ENCODE measurements at regions not wholly inside any gene's neighbourhood (a gene's known extent, or its start where the extent isn't known, plus 50 kb on each side); places are given as distances from the start of the nearest gene placed in this dataset.

- TF ChIP-seq, protein P1, sequence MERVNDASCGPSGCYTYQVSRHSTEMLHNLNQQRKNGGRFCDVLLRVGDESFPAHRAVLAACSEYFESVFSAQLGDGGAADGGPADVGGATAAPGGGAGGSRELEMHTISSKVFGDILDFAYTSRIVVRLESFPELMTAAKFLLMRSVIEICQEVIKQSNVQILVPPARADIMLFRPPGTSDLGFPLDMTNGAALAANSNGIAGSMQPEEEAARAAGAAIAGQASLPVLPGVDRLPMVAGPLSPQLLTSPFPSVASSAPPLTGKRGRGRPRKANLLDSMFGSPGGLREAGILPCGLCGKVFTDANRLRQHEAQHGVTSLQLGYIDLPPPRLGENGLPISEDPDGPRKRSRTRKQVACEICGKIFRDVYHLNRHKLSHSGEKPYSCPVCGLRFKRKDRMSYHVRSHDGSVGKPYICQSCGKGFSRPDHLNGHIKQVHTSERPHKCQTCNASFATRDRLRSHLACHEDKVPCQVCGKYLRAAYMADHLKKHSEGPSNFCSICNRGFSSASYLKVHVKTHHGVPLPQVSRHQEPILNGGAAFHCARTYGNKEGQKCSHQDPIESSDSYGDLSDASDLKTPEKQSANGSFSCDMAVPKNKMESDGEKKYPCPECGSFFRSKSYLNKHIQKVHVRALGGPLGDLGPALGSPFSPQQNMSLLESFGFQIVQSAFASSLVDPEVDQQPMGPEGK (CRISPR knock-in tag; IDR thresholded peaks at IDR 0.05; ENCODE audit: borderline replicate concordance), result no peak
- TF ChIP-seq PPARA (CRISPR knock-in tag; IDR thresholded peaks at IDR 0.05; ENCODE audit: borderline replicate concordance), result no peak
Measured at GRCh38 chr10:117471344-117471874, 71.1 kb upstream of the EMX2 start (continued).

- no peak for ATAC-seq
- TF ChIP-seq PPARA (CRISPR knock-in tag; IDR thresholded peaks at IDR 0.05; ENCODE audit: borderline replicate concordance) (no peak), TOX (CRISPR knock-in tag; IDR thresholded peaks at IDR 0.05; ENCODE audit: borderline replicate concordance) (no peak), ARNTL (CRISPR knock-in tag; IDR thresholded peaks at IDR 0.05; ENCODE audit: borderline replicate concordance, low read depth) (no peak), ZNF70 (CRISPR knock-in tag; IDR thresholded peaks at IDR 0.05) (no peak), ESRRG (CRISPR knock-in tag; IDR thresholded peaks at IDR 0.05) (no peak), OSR1 (CRISPR knock-in tag; IDR thresholded peaks at IDR 0.05) (no peak), CSDC2 (CRISPR knock-in tag; IDR thresholded peaks at IDR 0.05) (no peak), ZNF565 (CRISPR knock-in tag; conservative IDR thresholded peaks at IDR 0.05; ENCODE audit: low read depth) (no peak), SNAI2 (CRISPR knock-in tag; IDR thresholded peaks at IDR 0.05) (no peak), ZC3H10 (CRISPR knock-in tag; IDR thresholded peaks at IDR 0.05) (no peak), BACH2 (CRISPR knock-in tag; IDR thresholded peaks at IDR 0.05; ENCODE audit: borderline replicate concordance) (no peak), ZFP3 (CRISPR knock-in tag; IDR thresholded peaks at IDR 0.05) (no peak)
Measured at GRCh38 chr10:117470733-117471132, 71.8 kb upstream of the EMX2 start.

DNA sequence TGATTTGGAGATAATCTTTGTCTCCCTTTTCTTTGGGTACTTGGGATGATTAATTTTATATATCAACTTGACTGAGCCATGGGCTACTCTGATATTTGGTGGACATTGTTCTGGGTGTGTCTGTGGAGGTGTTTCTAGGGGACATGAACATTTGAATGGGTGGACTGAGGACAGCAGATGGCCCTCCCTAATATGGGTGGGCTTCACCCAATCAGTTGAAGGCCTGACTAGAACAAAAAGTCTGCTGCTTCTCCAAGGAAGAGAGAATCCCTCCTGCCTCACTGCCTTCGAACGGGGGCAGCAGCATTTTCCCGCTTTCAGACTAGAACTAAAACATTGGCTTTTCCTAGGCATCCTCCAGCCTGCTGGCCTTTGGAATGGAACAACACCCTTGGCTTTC, 73.9 kb upstream of the EMX2 start:
- no peak for ATAC-seq

DNA sequence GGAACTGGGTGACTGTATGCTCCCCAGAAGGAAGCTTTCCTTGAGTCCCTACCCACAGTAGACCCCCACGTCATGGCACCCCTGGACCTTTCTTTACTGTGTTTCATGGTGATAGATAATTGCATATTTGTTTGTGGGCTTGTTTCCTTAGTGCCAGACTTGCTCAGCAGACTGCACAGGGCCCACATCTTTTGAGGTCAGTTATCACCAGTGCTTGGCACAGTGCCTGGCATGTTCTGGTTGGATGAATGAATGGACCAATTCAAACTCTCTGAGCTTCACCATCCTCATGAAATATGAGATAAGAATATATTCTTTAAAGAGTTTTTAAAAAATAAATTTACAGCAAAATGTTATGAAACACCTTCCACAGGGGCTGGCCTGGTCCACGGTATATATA, 78.4 kb upstream of the EMX2 start:
- TF ChIP-seq, protein P2, sequence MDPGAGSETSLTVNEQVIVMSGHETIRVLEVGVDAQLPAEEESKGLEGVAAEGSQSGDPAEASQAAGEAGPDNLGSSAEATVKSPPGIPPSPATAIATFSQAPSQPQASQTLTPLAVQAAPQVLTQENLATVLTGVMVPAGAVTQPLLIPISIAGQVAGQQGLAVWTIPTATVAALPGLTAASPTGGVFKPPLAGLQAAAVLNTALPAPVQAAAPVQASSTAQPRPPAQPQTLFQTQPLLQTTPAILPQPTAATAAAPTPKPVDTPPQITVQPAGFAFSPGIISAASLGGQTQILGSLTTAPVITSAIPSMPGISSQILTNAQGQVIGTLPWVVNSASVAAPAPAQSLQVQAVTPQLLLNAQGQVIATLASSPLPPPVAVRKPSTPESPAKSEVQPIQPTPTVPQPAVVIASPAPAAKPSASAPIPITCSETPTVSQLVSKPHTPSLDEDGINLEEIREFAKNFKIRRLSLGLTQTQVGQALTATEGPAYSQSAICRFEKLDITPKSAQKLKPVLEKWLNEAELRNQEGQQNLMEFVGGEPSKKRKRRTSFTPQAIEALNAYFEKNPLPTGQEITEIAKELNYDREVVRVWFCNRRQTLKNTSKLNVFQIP (CRISPR knock-in tag; IDR thresholded peaks at IDR 0.05; ENCODE audit: borderline replicate concordance, low read depth), result no peak
- TF ChIP-seq ZNF70 (CRISPR knock-in tag; IDR thresholded peaks at IDR 0.05), result no peak
- ATAC-seq, result no peak

More for the DNA sequence above, 73.9 kb upstream of the EMX2 start:
- TF ChIP-seq GLIS3 (CRISPR knock-in tag; IDR thresholded peaks at IDR 0.05) (no peak), ZFP30 (CRISPR knock-in tag; IDR thresholded peaks at IDR 0.05) (no peak), RARB (CRISPR knock-in tag; IDR thresholded peaks at IDR 0.05) (no peak), TCF4 (CRISPR knock-in tag; IDR thresholded peaks at IDR 0.05; ENCODE audit: borderline replicate concordance) (no peak), ARNTL (CRISPR knock-in tag; IDR thresholded peaks at IDR 0.05; ENCODE audit: borderline replicate concordance, low read depth) (no peak), ESRRG (CRISPR knock-in tag; IDR thresholded peaks at IDR 0.05) (no peak), SNAI2 (CRISPR knock-in tag; IDR thresholded peaks at IDR 0.05) (no peak), OSR1 (CRISPR knock-in tag; IDR thresholded peaks at IDR 0.05) (no peak), PPARA (CRISPR knock-in tag; IDR thresholded peaks at IDR 0.05; ENCODE audit: borderline replicate concordance) (no peak), ZNF70 (CRISPR knock-in tag; IDR thresholded peaks at IDR 0.05) (no peak), ISL1 (CRISPR knock-in tag; IDR thresholded peaks at IDR 0.05) (no peak), ZC3H10 (CRISPR knock-in tag; IDR thresholded peaks at IDR 0.05) (no peak), BACH2 (CRISPR knock-in tag; IDR thresholded peaks at IDR 0.05; ENCODE audit: borderline replicate concordance) (no peak), TOX (CRISPR knock-in tag; IDR thresholded peaks at IDR 0.05; ENCODE audit: borderline replicate concordance) (no peak), CSDC2 (CRISPR knock-in tag; IDR thresholded peaks at IDR 0.05) (no peak)
- TF ChIP-seq, protein P1 (CRISPR knock-in tag; IDR thresholded peaks at IDR 0.05; ENCODE audit: borderline replicate concordance), result no peak
- TF ChIP-seq, protein P3, sequence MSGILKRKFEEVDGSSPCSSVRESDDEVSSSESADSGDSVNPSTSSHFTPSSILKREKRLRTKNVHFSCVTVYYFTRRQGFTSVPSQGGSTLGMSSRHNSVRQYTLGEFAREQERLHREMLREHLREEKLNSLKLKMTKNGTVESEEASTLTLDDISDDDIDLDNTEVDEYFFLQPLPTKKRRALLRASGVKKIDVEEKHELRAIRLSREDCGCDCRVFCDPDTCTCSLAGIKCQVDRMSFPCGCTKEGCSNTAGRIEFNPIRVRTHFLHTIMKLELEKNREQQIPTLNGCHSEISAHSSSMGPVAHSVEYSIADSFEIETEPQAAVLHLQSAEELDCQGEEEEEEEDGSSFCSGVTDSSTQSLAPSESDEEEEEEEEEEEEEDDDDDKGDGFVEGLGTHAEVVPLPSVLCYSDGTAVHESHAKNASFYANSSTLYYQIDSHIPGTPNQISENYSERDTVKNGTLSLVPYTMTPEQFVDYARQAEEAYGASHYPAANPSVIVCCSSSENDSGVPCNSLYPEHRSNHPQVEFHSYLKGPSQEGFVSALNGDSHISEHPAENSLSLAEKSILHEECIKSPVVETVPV (CRISPR knock-in tag; IDR thresholded peaks at IDR 0.05), result no peak
